ENCODE measurements at regions not wholly inside any gene's neighbourhood (a gene's known extent, or its start where the extent isn't known, plus 50 kb on each side); places are given as distances from the start of the nearest gene placed in this dataset.

GRCh38 chr13:55440465-55441085 is 1700.1 kb upstream of the PRR20A start:
- TF ChIP-seq, protein P1, sequence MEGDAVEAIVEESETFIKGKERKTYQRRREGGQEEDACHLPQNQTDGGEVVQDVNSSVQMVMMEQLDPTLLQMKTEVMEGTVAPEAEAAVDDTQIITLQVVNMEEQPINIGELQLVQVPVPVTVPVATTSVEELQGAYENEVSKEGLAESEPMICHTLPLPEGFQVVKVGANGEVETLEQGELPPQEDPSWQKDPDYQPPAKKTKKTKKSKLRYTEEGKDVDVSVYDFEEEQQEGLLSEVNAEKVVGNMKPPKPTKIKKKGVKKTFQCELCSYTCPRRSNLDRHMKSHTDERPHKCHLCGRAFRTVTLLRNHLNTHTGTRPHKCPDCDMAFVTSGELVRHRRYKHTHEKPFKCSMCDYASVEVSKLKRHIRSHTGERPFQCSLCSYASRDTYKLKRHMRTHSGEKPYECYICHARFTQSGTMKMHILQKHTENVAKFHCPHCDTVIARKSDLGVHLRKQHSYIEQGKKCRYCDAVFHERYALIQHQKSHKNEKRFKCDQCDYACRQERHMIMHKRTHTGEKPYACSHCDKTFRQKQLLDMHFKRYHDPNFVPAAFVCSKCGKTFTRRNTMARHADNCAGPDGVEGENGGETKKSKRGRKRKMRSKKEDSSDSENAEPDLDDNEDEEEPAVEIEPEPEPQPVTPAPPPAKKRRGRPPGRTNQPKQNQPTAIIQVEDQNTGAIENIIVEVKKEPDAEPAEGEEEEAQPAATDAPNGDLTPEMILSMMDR (IDR thresholded peaks at IDR 0.05; ENCODE audit: control extremely low read depth, extremely low read depth, low read depth, missing control alignments) = no peak
- DNase-seq (ENCODE audit: extremely low spot score) = no peak
- CTCF ChIA-PET = interaction anchor here (1.0 to 2.1 kb wide), 3 partner anchors 24 to 31 kb away, joined by 3 to 6 read pairs (median 6); no protein-coding TSS in a partner anchor
- POLR2A ChIA-PET = no interaction called here

GRCh38 chr13:55464222-55464621 is 1676.5 kb upstream of the PRR20A start:
- TF ChIP-seq, protein P1 (IDR thresholded peaks at IDR 0.05; ENCODE audit: control extremely low read depth, extremely low read depth, low read depth, missing control alignments) = no peak
- ChIA-PET CTCF (interaction anchor here (1.4 kb wide), 1 partner anchor 25 kb away, joined by 6 read pairs; no protein-coding TSS in a partner anchor), POLR2A (no interaction called here)

DNA sequence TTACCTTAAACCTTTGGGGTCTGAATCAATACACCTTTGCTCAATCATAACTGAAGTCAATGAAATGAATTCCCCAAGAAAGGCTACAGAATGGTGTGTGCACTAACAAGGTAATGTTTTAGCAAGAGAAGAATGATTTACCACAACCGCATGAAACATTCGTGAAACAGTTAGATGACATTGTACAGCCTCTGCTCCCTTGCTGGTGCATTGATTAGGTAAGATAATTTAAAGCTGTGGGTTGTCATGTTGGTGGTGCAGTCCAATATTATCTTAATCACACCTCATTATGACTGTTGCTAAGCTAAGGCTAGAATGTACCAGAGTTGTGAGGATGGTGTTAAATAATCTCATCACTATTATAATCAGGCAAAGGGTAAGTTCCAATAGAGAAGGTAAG is 1673.2 kb upstream of the PRR20A start:
- TF ChIP-seq, protein P1 (IDR thresholded peaks at IDR 0.05; ENCODE audit: control extremely low read depth, extremely low read depth, low read depth, missing control alignments) = no peak
- ChIA-PET POLR2A (no interaction called here), CTCF (no interaction called here)
- no peak for DNase-seq (ENCODE audit: extremely low spot score)

More at GRCh38 chr13:55464222-55464621, 1676.5 kb upstream of the PRR20A start:
- no peak for DNase-seq (ENCODE audit: extremely low spot score)

DNA sequence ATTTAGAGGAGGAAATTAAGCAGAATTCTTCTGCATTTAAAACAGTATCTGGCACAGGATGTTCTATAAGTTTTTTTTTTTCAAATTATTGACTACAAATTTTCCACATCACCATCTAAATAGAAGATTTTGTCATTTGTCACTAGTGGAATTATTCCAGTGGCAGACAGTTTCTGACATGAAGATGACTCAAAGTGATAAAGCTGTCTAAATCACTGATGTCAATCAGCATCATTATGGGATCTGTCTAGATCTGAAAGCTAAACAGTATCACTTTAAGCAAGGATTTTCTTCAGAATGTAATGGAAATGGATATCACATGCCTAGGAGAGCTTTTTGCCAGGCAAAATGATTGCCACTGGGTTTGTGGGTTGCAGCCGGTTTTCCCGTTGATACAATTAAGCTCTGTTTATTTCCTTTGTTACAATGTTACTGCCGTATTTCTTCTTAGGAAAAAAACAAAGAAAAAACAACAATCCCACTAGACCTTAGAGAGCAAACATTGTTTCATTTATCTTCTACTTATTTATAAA is 1657.0 kb upstream of the PRR20A start:
- TF ChIP-seq, protein P1 (IDR thresholded peaks at IDR 0.05; ENCODE audit: control extremely low read depth, extremely low read depth, low read depth, missing control alignments) = no peak
- POLR2A ChIA-PET = no interaction called here
- no peak for DNase-seq (ENCODE audit: extremely low spot score)
- CTCF ChIA-PET = no interaction called here

DNA sequence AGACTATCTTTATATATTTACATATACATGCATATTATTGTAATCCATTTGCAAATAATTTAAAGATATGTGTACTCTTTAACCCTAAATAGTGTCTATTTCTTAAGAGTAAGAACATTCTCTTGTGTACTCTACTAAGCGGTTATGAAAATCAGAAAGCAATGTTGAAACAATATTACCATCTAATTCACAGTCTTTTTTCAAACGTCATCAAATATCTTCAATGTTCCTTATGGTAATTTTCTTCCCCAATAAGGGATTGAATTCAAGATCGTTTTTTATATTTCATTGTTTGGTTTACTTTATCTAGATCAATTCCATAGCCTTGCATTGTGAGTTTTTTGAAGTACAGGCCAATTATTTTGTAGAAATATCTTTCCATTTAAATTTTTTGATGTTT is 1647.4 kb upstream of the PRR20A start:
- ChIA-PET CTCF (no interaction called here), POLR2A (no interaction called here)
- DNase-seq (ENCODE audit: extremely low spot score) = no peak
- TF ChIP-seq, protein P1 (IDR thresholded peaks at IDR 0.05; ENCODE audit: control extremely low read depth, extremely low read depth, low read depth, missing control alignments) = no peak

- no peak for DNase-seq (ENCODE audit: extremely low spot score)
- TF ChIP-seq, protein P1 (IDR thresholded peaks at IDR 0.05; ENCODE audit: control extremely low read depth, extremely low read depth, low read depth, missing control alignments) = no peak
- ChIA-PET CTCF (no interaction called here), POLR2A (no interaction called here)
Observed at GRCh38 chr13:55497486-55497885, 1643.2 kb upstream of the PRR20A start.
